ENCODE measurements at regions not wholly inside any gene's neighbourhood (a gene's known extent, or its start where the extent isn't known, plus 50 kb on each side); places are given as distances from the start of the nearest gene placed in this dataset.
A peak's percentile ranks its signal among the peaks of the same experiment; 100 is the strongest.

- H3K36me3 ChIP-seq (ENCODE audit: control insufficient read depth, insufficient read depth, low read length): no peaks in the 10 kb centered on the region
- H3K4me2 ChIP-seq (ENCODE audit: low read length): no peak overlapping the region
- no peak overlapping the region for H3K27ac ChIP-seq
- no peak overlapping the region for H3K9ac ChIP-seq
- no peaks in the 10 kb centered on the region for H3K79me2 ChIP-seq
- no peak for TF ChIP-seq CTCF (IDR thresholded peaks at IDR 0.05)
- no peak overlapping the region for H3K4me3 ChIP-seq (ENCODE audit: low read depth, low read length)
- no peak overlapping the region for H2AFZ ChIP-seq
- peaks cover 7% of the 10 kb centered on the region for H3K4me1 ChIP-seq
- H3K9me3 ChIP-seq (ENCODE audit: control insufficient read depth, low read length): no peaks in the 10 kb centered on the region
- H3K27me3 ChIP-seq (ENCODE audit: control insufficient read depth, insufficient read depth, low read length): no peaks in the 10 kb centered on the region
These were observed 490.4 kb upstream of the ID2 start for GRCh38 chr2:8191427-8191826.

- Histone ChIP-seq H3K4me3 (ENCODE audit: low read depth, low read length) (no peak overlapping the region), H3K4me2 (ENCODE audit: low read length) (no peak overlapping the region), H3K4me1 (peaks cover 7% of the 10 kb centered on the region), H3K36me3 (ENCODE audit: control insufficient read depth, insufficient read depth, low read length) (no peaks in the 10 kb centered on the region), H2AFZ (peak overlapping the region; percentile 44), H3K9me3 (ENCODE audit: control insufficient read depth, low read length) (no peaks in the 10 kb centered on the region), H3K79me2 (no peaks in the 10 kb centered on the region), H3K9ac (no peak overlapping the region), H3K27ac (no peak overlapping the region), H3K27me3 (ENCODE audit: control insufficient read depth, insufficient read depth, low read length) (no peaks in the 10 kb centered on the region)
- TF ChIP-seq CTCF (IDR thresholded peaks at IDR 0.05): no peak
These were observed 488.7 kb upstream of the ID2 start for GRCh38 chr2:8193146-8193545.

GRCh38 chr2:8193686-8194615 is 487.9 kb upstream of the ID2 start:
- Histone ChIP-seq H3K27ac (no peak overlapping the region), H3K27me3 (ENCODE audit: control insufficient read depth, insufficient read depth, low read length) (no peaks in the 10 kb centered on the region), H3K4me2 (ENCODE audit: low read length) (no peak overlapping the region), H3K36me3 (ENCODE audit: control insufficient read depth, insufficient read depth, low read length) (no peaks in the 10 kb centered on the region), H2AFZ (no peak overlapping the region), H3K9ac (no peak overlapping the region), H3K4me3 (ENCODE audit: low read depth, low read length) (no peak overlapping the region), H3K79me2 (no peaks in the 10 kb centered on the region), H3K9me3 (ENCODE audit: control insufficient read depth, low read length) (no peaks in the 10 kb centered on the region), H3K4me1 (peaks cover 7% of the 10 kb centered on the region)
- no peak for TF ChIP-seq CTCF (IDR thresholded peaks at IDR 0.05)

- Histone ChIP-seq H3K4me3 (ENCODE audit: low read depth, low read length) (no peak overlapping the region), H3K27me3 (ENCODE audit: control insufficient read depth, insufficient read depth, low read length) (no peaks in the 10 kb centered on the region), H3K27ac (no peak overlapping the region), H3K4me1 (peaks cover 13% of the 10 kb centered on the region), H3K4me2 (ENCODE audit: low read length) (no peak overlapping the region), H3K9me3 (ENCODE audit: control insufficient read depth, low read length) (no peaks in the 10 kb centered on the region), H3K79me2 (no peaks in the 10 kb centered on the region), H3K36me3 (ENCODE audit: control insufficient read depth, insufficient read depth, low read length) (no peaks in the 10 kb centered on the region), H2AFZ (no peak overlapping the region), H3K9ac (no peak overlapping the region)
- no peak for TF ChIP-seq CTCF (IDR thresholded peaks at IDR 0.05)
These were observed 486.1 kb upstream of the ID2 start for GRCh38 chr2:8195784-8196183.

GRCh38 chr2:8196316-8196715 is 485.5 kb upstream of the ID2 start:
- Histone ChIP-seq H3K27ac (no peak overlapping the region), H3K9me3 (ENCODE audit: control insufficient read depth, low read length) (no peaks in the 10 kb centered on the region), H3K36me3 (ENCODE audit: control insufficient read depth, insufficient read depth, low read length) (no peaks in the 10 kb centered on the region), H2AFZ (no peak overlapping the region), H3K4me2 (ENCODE audit: low read length) (no peak overlapping the region), H3K4me3 (ENCODE audit: low read depth, low read length) (no peak overlapping the region), H3K4me1 (peaks cover 18% of the 10 kb centered on the region), H3K27me3 (ENCODE audit: control insufficient read depth, insufficient read depth, low read length) (no peaks in the 10 kb centered on the region), H3K79me2 (no peaks in the 10 kb centered on the region), H3K9ac (no peak overlapping the region)
- no peak for TF ChIP-seq CTCF (IDR thresholded peaks at IDR 0.05)

Data from parathyroid adenoma (tissue), 2 donors.